HUES6 (cell line): ENCODE measurements at regions not wholly inside any gene's neighbourhood (a gene's known extent, or its start where the extent isn't known, plus 50 kb on each side); places are given as distances from the start of the nearest gene placed in this dataset.
"Not testable (repeated sequence)": the region's sequence is repeated elsewhere in the genome, so short reads cannot be mapped to it uniquely, and the experiment has no call there.

Experiments used
- H3K27ac ChIP-seq: 2 replicates; pipeline ENCODE4 v1.7.0; 2013; ENCODE audit warnings: low read depth, mild to moderate bottlenecking, low read length, inconsistent platforms
- H3K27me3 ChIP-seq: 2 replicates; pipeline ENCODE4 v1.6.1; 2013; ENCODE audit warnings: low read length; ENCODE audit not compliant: control insufficient read depth, insufficient read depth
- H3K36me3 ChIP-seq: 2 replicates; pipeline ENCODE4 v1.6.1; 2013; ENCODE audit warnings: low read length; ENCODE audit not compliant: control insufficient read depth, insufficient read depth
- H3K4me1 ChIP-seq: 2 replicates; pipeline ENCODE4 v1.6.1; 2013; ENCODE audit warnings: low read length; ENCODE audit not compliant: control insufficient read depth, insufficient read depth
- H3K4me3 ChIP-seq: 2 replicates; pipeline ENCODE4 v1.5.1; 2013; ENCODE audit warnings: low read depth, low read length
- H3K9ac ChIP-seq: one replicate; pipeline ENCODE4 v1.6.1; 2013; ENCODE audit warnings: mild to moderate bottlenecking, low read length
- H3K9me3 ChIP-seq: 2 replicates; pipeline ENCODE4 v1.6.1; 2013; ENCODE audit warnings: low read depth, low read length; ENCODE audit not compliant: control insufficient read depth, insufficient read depth

DNA sequence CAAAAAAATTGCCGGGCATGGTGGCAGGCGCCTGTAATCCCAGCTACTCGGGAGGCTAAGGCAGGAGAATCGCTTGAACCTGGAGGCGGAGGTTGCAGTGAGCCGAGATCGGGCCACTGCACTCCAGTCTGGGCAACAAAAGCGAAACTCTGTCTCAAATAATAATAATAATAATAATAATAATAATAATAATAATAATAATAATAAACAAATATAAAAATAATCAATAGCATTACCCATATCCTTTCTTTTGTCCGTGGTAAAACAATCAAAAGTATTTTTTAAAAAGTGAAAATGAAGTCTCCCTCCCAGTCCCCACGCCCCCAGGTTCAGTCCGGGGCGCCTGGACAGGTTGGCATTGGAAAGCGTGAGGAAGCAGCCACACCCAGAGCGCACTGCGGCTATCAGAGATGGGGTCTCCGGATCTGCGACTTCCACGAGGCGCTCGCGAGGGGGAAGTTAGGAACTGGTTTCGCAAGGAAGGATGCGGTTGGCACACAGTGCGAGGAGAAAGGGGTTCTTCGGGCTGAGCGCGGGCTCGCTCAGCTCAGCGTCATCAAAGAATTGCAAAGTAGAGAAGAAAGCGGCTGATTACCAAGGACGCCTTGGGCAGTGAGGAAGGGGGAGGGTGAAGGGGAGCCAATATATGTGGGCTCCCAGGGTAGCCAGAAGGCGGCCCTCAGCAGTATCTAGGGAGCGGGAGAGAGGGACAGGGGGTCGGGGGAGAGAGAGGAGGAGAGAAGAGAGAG lies 69.5 kb upstream of the EPHB3 start:
- no peak overlapping the region for H3K9ac ChIP-seq
- no peaks in the 10 kb centered on the region for H3K4me1 ChIP-seq
- H3K36me3 ChIP-seq, result no peaks in the 10 kb centered on the region
- H3K4me3 ChIP-seq, result peak overlapping the region; percentile 49
- 0 out of 2 replicates have a peak, but pooled peaks cover 2% of the 10 kb centered on the region for H3K9me3 ChIP-seq
- peaks cover 55% of the 10 kb centered on the region for H3K27me3 ChIP-seq
- no peak overlapping the region for H3K27ac ChIP-seq

DNA sequence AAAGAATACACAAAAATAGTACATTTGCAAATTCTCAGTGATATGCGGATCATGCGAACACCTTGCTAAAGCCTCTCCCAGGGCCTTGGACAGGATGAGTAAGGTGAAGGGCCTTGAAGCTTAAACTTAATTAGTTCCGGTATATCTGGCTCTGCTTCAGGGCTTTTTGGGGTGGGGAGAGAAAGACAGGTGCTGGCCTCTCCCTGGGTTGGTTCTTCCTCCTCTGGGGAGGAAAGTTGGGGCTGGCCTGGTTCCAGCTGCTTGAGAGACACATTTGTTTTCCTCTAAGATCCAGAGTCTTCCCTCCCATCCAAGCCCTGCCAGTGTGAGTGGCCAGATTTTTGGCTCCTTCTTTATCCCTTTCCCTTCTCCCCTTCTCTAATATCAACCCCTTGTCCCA lies 64.7 kb upstream of the EPHB3 start:
- H3K4me3 ChIP-seq, result no peak overlapping the region
- no peaks in the 10 kb centered on the region for H3K4me1 ChIP-seq
- H3K27me3 ChIP-seq, result peaks cover 23% of the 10 kb centered on the region
- no peak overlapping the region for H3K9ac ChIP-seq
- H3K36me3 ChIP-seq, result no peaks in the 10 kb centered on the region
- 0 out of 2 replicates have a peak, but pooled peaks cover 2% of the 10 kb centered on the region for H3K9me3 ChIP-seq
- no peak overlapping the region for H3K27ac ChIP-seq

- Histone ChIP-seq H3K27ac (no peak overlapping the region), H3K4me3 (no peak overlapping the region), H3K9me3 (peaks cover 8% of the 10 kb centered on the region; the same call in 1 of the 2 replicates), H3K9ac (no peak overlapping the region), H3K4me1 (no peaks in the 10 kb centered on the region), H3K27me3 (peaks cover 15% of the 10 kb centered on the region), H3K36me3 (no peaks in the 10 kb centered on the region)
Observed at GRCh38 chr3:184497804-184498203, 63.8 kb upstream of the EPHB3 start.

DNA sequence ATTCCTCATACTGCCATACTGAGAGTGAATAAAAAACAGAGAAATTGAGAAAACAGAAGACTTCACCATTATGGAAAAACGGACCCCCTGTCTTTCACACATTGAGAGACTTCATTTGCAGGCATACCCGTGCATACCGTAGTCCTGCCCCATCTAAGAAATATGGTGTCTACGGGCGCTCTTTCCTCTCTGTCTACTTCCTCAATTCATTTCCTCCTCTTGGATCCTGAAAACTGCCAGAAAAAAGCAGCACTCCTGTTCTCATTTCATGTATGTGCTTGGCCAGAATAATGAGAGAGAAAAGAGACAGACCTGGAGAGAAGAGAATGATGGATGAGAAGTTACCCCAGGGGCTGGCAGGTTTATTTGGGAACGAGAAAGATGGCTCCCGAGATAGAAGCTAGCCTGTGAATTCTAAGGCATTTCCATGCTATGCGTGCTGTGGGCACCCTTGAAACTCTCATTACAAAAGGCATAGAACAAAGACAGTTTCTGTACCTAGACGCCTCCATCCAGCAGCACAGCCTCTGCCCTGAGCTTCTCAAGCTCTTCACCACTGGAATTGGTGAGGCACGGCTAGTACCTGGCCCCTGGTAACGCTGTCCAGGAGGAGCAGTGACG lies 62.5 kb upstream of the EPHB3 start:
- peaks cover 2% of the 10 kb centered on the region for H3K27me3 ChIP-seq
- no peaks in the 10 kb centered on the region for H3K4me1 ChIP-seq
- no peak overlapping the region for H3K9ac ChIP-seq
- H3K36me3 ChIP-seq, result no peaks in the 10 kb centered on the region
- peaks cover 13% of the 10 kb centered on the region; the same call in 1 of the 2 replicates for H3K9me3 ChIP-seq
- H3K27ac ChIP-seq, result no peak overlapping the region
- H3K4me3 ChIP-seq, result no peak overlapping the region

- peaks cover 13% of the 10 kb centered on the region; the same call in 1 of the 2 replicates for H3K9me3 ChIP-seq
- no peaks in the 10 kb centered on the region; the same call in 1 of the 2 replicates for H3K27me3 ChIP-seq
- H3K9ac ChIP-seq, result no peak overlapping the region
- no peaks in the 10 kb centered on the region for H3K36me3 ChIP-seq
- H3K4me1 ChIP-seq, result no peaks in the 10 kb centered on the region
- no peak overlapping the region for H3K4me3 ChIP-seq
- H3K27ac ChIP-seq, result no peak overlapping the region
Observed at GRCh38 chr3:184500344-184500923, 61.2 kb upstream of the EPHB3 start.

- Histone ChIP-seq H3K4me1 (no peaks in the 10 kb centered on the region), H3K9ac (no peak overlapping the region), H3K27me3 (peaks cover 5% of the 10 kb centered on the region; the same call in 1 of the 2 replicates), H3K4me3 (no peak overlapping the region), H3K36me3 (no peaks in the 10 kb centered on the region), H3K27ac (no peak overlapping the region), H3K9me3 (peaks cover 11% of the 10 kb centered on the region; the same call in 1 of the 2 replicates)
Observed at GRCh38 chr3:184502123-184502667, 59.4 kb upstream of the EPHB3 start.

- H3K4me1 ChIP-seq, H3K9ac ChIP-seq, H3K27me3 ChIP-seq, H3K4me3 ChIP-seq, H3K27ac ChIP-seq, H3K36me3 ChIP-seq: not testable (repeated sequence)
- H3K9me3 ChIP-seq, result peaks cover 11% of the 10 kb centered on the region; the same call in 1 of the 2 replicates
Observed at GRCh38 chr3:184502841-184503240, 58.7 kb upstream of the EPHB3 start.

- Histone ChIP-seq H3K27ac (no peak overlapping the region), H3K36me3 (no peaks in the 10 kb centered on the region), H3K27me3 (peaks cover 11% of the 10 kb centered on the region; the same call in 1 of the 2 replicates), H3K9me3 (peaks cover 11% of the 10 kb centered on the region; the same call in 1 of the 2 replicates), H3K4me3 (no peak overlapping the region), H3K4me1 (no peaks in the 10 kb centered on the region), H3K9ac (no peak overlapping the region)
Observed at GRCh38 chr3:184503647-184504046, 57.9 kb upstream of the EPHB3 start.

GRCh38 chr3:184505076-184505878 lies 56.3 kb upstream of the EPHB3 start:
- Histone ChIP-seq H3K4me1 (peaks cover 7% of the 10 kb centered on the region; the same call in 1 of the 2 replicates), H3K36me3 (no peaks in the 10 kb centered on the region), H3K27ac (no peak overlapping the region), H3K4me3 (no peak overlapping the region), H3K9ac (no peak overlapping the region), H3K27me3 (peaks cover 15% of the 10 kb centered on the region; the same call in 1 of the 2 replicates), H3K9me3 (peaks cover 11% of the 10 kb centered on the region; the same call in 1 of the 2 replicates)

- peaks cover 13% of the 10 kb centered on the region; the same call in 1 of the 2 replicates for H3K9me3 ChIP-seq
- H3K4me1 ChIP-seq, result peaks cover 7% of the 10 kb centered on the region; the same call in 1 of the 2 replicates
- H3K27me3 ChIP-seq, result peaks cover 27% of the 10 kb centered on the region
Observed at GRCh38 chr3:184506561-184506991, 55.0 kb upstream of the EPHB3 start.

More at GRCh38 chr3:184506561-184506991, 55.0 kb upstream of the EPHB3 start:
- H3K27ac ChIP-seq, result no peak overlapping the region
- H3K36me3 ChIP-seq, result no peaks in the 10 kb centered on the region
- H3K9ac ChIP-seq, result no peak overlapping the region
- H3K4me3 ChIP-seq, result no peak overlapping the region
